ENCODE measurements at regions not wholly inside any gene's neighbourhood (a gene's known extent, or its start where the extent isn't known, plus 50 kb on each side); places are given as distances from the start of the nearest gene placed in this dataset.

GRCh38 chr3:110234831-110235230 is 836.8 kb upstream of the NECTIN3 start:
- TF ChIP-seq, protein P1, sequence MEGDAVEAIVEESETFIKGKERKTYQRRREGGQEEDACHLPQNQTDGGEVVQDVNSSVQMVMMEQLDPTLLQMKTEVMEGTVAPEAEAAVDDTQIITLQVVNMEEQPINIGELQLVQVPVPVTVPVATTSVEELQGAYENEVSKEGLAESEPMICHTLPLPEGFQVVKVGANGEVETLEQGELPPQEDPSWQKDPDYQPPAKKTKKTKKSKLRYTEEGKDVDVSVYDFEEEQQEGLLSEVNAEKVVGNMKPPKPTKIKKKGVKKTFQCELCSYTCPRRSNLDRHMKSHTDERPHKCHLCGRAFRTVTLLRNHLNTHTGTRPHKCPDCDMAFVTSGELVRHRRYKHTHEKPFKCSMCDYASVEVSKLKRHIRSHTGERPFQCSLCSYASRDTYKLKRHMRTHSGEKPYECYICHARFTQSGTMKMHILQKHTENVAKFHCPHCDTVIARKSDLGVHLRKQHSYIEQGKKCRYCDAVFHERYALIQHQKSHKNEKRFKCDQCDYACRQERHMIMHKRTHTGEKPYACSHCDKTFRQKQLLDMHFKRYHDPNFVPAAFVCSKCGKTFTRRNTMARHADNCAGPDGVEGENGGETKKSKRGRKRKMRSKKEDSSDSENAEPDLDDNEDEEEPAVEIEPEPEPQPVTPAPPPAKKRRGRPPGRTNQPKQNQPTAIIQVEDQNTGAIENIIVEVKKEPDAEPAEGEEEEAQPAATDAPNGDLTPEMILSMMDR (IDR thresholded peaks at IDR 0.05), result no peak
- TF ChIP-seq POLR2A (IDR thresholded peaks at IDR 0.05), result no peak

Data from uterus (tissue), 2 donors.